NCI-H446 treated with DMSO at 0.1 percent for 48 hours (cell line): ENCODE measurements at regions not wholly inside any gene's neighbourhood (a gene's known extent, or its start where the extent isn't known, plus 50 kb on each side); places are given as distances from the start of the nearest gene placed in this dataset.
A peak's percentile ranks its signal among the peaks of the same experiment; 100 is the strongest.
"Not testable (repeated sequence)": the region's sequence is repeated elsewhere in the genome, so short reads cannot be mapped to it uniquely, and the experiment has no call there.

ENCODE experiments used
- DNase-seq: peaks from one replicate; lab custom pipeline; 2025; lab: John Stamatoyannopoulos, UW

GRCh38 chr17:51387986-51388385 is 127.6 kb downstream of the UTP18 start:
- DNase-seq: no peak

GRCh38 chr17:51389875-51390274 is 129.5 kb downstream of the UTP18 start:
- no peak for DNase-seq

GRCh38 chr17:51391982-51392654 is 131.8 kb downstream of the UTP18 start:
- DNase-seq: no peak

- DNase-seq: no peak
Observed at GRCh38 chr17:51395621-51396020, 135.3 kb downstream of the UTP18 start.

GRCh38 chr17:51397361-51398127 is 137.2 kb downstream of the UTP18 start:
- peak; percentile 14 for DNase-seq

- no peak for DNase-seq
Observed at GRCh38 chr17:51398128-51398525, 137.8 kb downstream of the UTP18 start.

GRCh38 chr17:51398687-51399086 is 138.3 kb downstream of the UTP18 start:
- no peak for DNase-seq

- no peak for DNase-seq
Observed at GRCh38 chr17:51401279-51401678, 140.9 kb downstream of the UTP18 start.

- DNase-seq: no peak
Observed at GRCh38 chr17:51402899-51403298, 142.6 kb downstream of the UTP18 start.

- no peak for DNase-seq
Observed at GRCh38 chr17:51407576-51407975, 147.2 kb downstream of the UTP18 start.

GRCh38 chr17:51419476-51419875 is 159.1 kb downstream of the UTP18 start:
- DNase-seq: no peak

- no peak for DNase-seq
Observed at GRCh38 chr17:51421525-51421924, 161.2 kb downstream of the UTP18 start.

GRCh38 chr17:51422634-51423033 is 162.3 kb downstream of the UTP18 start:
- DNase-seq: no peak

GRCh38 chr17:51423421-51424160 is 163.2 kb downstream of the UTP18 start:
- no peak for DNase-seq

- no peak for DNase-seq
Observed at GRCh38 chr17:51425773-51426172, 165.4 kb downstream of the UTP18 start.

- DNase-seq: no peak
Observed at GRCh38 chr17:51427323-51427811, 167.0 kb downstream of the UTP18 start.

GRCh38 chr17:51427856-51428255 is 167.5 kb downstream of the UTP18 start:
- no peak for DNase-seq

GRCh38 chr17:51428668-51429495 is 168.5 kb downstream of the UTP18 start:
- no peak for DNase-seq

- DNase-seq: not testable (repeated sequence)
Observed at GRCh38 chr17:51429938-51430337, 169.6 kb downstream of the UTP18 start.

GRCh38 chr17:51430591-51430990 is 170.2 kb downstream of the UTP18 start:
- DNase-seq: no peak

GRCh38 chr17:51434434-51435170 is 174.3 kb downstream of the UTP18 start:
- no peak for DNase-seq
